GM12801 (cell line): ENCODE measurements at regions not wholly inside any gene's neighbourhood (a gene's known extent, or its start where the extent isn't known, plus 50 kb on each side); places are given as distances from the start of the nearest gene placed in this dataset.

Experiments
- CTCF ChIP-seq: IDR thresholded peaks from one replicate; pipeline ENCODE4 v1.5.1; 2011; ENCODE audit warnings: control low read depth; ENCODE audit not compliant: insufficient read length; ENCODE audit errors: extremely low read depth

- TF ChIP-seq CTCF = no peak
Observed at GRCh38 chr4:61011051-61011450, 189.1 kb upstream of the ADGRL3 start.

GRCh38 chr4:61024610-61025009, 175.5 kb upstream of the ADGRL3 start:
- no peak for TF ChIP-seq CTCF

- TF ChIP-seq CTCF = no peak
Observed at GRCh38 chr4:61027939-61028338, 172.2 kb upstream of the ADGRL3 start.

DNA sequence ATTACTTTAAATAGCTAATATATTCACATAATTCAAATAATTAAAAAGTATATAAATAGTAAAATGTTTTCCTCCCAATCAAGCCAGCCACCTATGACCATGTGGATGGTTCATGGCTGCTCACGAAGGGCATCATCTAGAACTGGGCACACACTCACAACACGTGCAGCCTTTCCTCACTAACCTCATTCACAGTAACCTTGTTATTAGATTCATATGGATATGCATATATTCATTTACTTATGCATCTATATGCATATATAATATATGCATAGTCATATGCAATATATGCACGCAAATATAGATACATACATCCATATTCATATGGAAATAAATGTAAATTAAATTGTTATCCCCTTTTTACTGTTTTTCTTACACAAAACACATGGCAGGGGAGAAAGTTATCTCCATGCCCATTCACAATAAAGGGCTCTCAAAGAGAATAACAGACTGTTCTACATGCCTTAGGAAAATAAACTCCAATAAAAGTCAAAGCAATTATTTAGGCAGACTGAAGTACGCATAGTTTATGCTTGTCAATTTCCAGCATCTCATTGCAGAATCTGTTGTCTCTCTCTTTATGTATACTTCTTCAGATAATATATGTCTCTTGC, 163.9 kb upstream of the ADGRL3 start:
- no peak for TF ChIP-seq CTCF

DNA sequence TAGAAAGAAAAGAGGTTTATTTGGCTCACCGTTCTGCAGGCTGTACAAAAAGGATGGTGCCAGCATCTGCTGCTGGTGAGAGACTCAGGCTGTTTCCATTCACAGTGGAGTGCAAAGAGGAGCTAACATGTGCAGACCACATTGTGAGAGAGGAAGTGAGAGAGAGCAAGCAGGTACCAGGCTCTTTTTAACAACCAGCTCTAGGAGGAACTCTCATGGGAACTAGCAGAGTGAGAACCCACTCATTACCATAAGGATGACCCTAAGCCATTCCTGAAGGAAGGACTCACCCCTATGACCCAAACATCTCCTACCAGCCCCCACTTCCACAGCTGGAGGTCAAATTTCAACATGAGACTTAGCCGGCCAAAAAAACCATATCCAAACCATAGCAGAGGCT, 158.6 kb upstream of the ADGRL3 start:
- no peak for TF ChIP-seq CTCF

DNA sequence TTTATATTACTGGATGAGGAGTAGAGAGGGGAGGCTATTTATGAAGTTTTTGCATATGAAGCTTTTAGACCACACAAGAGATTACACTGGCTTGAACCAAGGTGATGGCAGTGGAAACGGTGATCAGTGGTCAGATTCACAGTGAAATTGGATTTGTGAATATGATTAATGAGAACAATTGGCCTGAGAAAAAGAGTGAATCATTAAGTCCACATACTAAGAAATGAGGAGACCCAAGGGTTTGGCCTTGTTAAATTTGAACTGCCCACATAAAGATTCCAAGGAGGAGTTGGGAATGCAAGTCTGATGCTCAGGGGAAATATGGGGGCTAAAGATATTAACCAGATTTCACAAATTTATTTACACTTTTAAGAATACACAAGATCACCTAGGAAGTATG, 155.3 kb upstream of the ADGRL3 start:
- TF ChIP-seq CTCF = no peak

DNA sequence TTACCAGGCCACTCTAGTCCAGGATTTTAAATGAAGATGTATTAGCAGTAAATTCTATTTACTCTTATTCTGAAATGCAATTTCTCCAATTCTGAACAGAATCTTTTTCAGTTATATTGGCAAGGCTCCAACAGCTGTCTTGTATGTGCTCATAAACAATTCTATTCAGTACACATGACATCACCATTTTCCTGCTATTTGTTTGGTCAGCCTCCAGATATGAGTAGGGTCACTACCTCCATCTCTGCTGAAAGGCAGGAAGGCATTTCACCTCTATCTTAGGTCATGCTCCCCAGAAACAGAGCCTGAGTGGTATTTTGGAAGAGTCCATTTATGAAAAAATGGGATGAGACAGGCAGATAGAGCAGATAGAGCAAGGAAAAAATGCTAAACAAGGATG, 151.1 kb upstream of the ADGRL3 start:
- no peak for TF ChIP-seq CTCF

- TF ChIP-seq CTCF = no peak
Observed at GRCh38 chr4:61067381-61067780, 132.7 kb upstream of the ADGRL3 start.
